ENCODE measurements at regions not wholly inside any gene's neighbourhood (a gene's known extent, or its start where the extent isn't known, plus 50 kb on each side); places are given as distances from the start of the nearest gene placed in this dataset.
"Not testable (repeated sequence)": the region's sequence is repeated elsewhere in the genome, so short reads cannot be mapped to it uniquely, and the experiment has no call there.

GRCh38 chr5:128854931-128855330 is 110.4 kb upstream of the SLC27A6 start:
- DNase-seq (ENCODE audit: low read depth, low spot score) (no peak), FAIRE-seq (no peak)
- no peak for TF ChIP-seq CTCF (optimal IDR thresholded peaks at IDR 0.05 in 1 of 3, IDR thresholded peaks at IDR 0.05 in 1 of 3, conservative IDR thresholded peaks at IDR 0.05 in 1 of 3; ENCODE audit: extremely low read depth in 1 of 3, insufficient read depth in 2 of 3, low read length in 3 of 3)
- TF ChIP-seq EZH2 (IDR thresholded peaks at IDR 0.05; ENCODE audit: low read length): no peak
- no peaks in the 10 kb centered on the region for H3K9me1 ChIP-seq (ENCODE audit: control insufficient read depth, extremely low read depth, insufficient read depth, low read length)
- H3K27me3 ChIP-seq (ENCODE audit: control insufficient read depth, extremely low read depth, insufficient read depth, low read length): no peaks in the 10 kb centered on the region
- H3K79me2 ChIP-seq (ENCODE audit: control insufficient read depth, insufficient read depth, low read length): no peaks in the 10 kb centered on the region
- dilution Hi-C loops (cut with MboI; ENCODE audit: extremely low pct_ligation_motif_present, low sequenced_read_pairs): no loop called here
- no peaks in the 10 kb centered on the region for H3K36me3 ChIP-seq (ENCODE audit: control insufficient read depth in 2 of 2, extremely low read depth in 1 of 2, insufficient read depth in 2 of 2, low read length in 2 of 2)
- H3K9ac ChIP-seq (ENCODE audit: control insufficient read depth, extremely low read depth, insufficient read depth, low read length): no peak overlapping the region
- H2AFZ ChIP-seq (ENCODE audit: control insufficient read depth, low read length): no peak overlapping the region
- no peak overlapping the region for H3K4me2 ChIP-seq (ENCODE audit: control insufficient read depth, extremely low read depth, insufficient read depth, low read depth, low read length)
- H3K4me3 ChIP-seq (ENCODE audit: control insufficient read depth in 2 of 3, extremely low read depth in 1 of 3, insufficient read depth in 2 of 3, low read depth in 1 of 3, low read length in 3 of 3): no peak overlapping the region
- H3K4me1 ChIP-seq (ENCODE audit: control insufficient read depth, extremely low read depth, insufficient read depth, low read length): no peaks in the 10 kb centered on the region
- no peaks in the 10 kb centered on the region for H3K9me3 ChIP-seq (ENCODE audit: control insufficient read depth, low read depth, low read length)
- H3K27ac ChIP-seq (ENCODE audit: control insufficient read depth, insufficient read depth, low read length): no peak overlapping the region
- H4K20me1 ChIP-seq (ENCODE audit: control insufficient read depth, extremely low read depth, insufficient read depth, low read length): no peaks in the 10 kb centered on the region

DNA sequence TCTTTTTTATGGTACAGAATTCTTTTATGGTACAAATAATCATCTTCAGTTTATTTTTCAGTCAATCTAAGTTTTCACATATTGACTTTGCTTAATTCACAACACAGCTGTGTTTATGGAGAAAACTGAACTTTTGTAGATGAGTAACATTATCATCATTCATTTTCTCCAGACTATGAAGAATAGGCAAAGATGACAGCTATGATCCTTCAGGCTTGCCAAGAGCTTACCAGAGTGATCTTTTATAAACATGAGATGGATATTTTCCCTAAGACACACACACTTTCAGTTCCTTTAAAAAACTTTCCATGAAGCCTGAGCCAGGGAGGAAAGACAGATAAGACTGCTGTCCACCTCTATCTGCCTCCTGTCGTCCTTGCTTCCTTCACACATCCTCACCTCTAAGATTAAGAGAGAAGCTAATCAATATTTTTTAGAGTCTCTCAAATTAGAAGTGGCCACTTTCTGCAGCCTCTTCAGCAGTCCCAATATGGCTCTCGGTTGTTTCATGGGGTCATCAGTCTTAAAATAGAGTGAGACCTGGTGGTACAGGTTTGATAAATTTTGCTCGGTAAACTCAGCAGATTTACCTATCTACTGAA is 108.1 kb upstream of the SLC27A6 start:
- no peaks in the 10 kb centered on the region for H3K79me2 ChIP-seq (ENCODE audit: control insufficient read depth, insufficient read depth, low read length)
- no peak for DNase-seq (ENCODE audit: low read depth, low spot score)

GRCh38 chr5:128858995-128859394 is 106.3 kb upstream of the SLC27A6 start:
- no peaks in the 10 kb centered on the region for H3K9me1 ChIP-seq (ENCODE audit: control insufficient read depth, extremely low read depth, insufficient read depth, low read length)
- dilution Hi-C loops (cut with MboI; ENCODE audit: extremely low pct_ligation_motif_present, low sequenced_read_pairs): no loop called here
- H3K27me3 ChIP-seq (ENCODE audit: control insufficient read depth, extremely low read depth, insufficient read depth, low read length): no peaks in the 10 kb centered on the region
- DNase-seq (ENCODE audit: low read depth, low spot score) (no peak), FAIRE-seq (no peak)
- TF ChIP-seq EZH2 (IDR thresholded peaks at IDR 0.05; ENCODE audit: low read length) (no peak), CTCF (optimal IDR thresholded peaks at IDR 0.05 in 1 of 3, IDR thresholded peaks at IDR 0.05 in 1 of 3, conservative IDR thresholded peaks at IDR 0.05 in 1 of 3; ENCODE audit: extremely low read depth in 1 of 3, insufficient read depth in 2 of 3, low read length in 3 of 3) (no peak)
- H2AFZ ChIP-seq (ENCODE audit: control insufficient read depth, low read length): no peak overlapping the region
- H3K4me1 ChIP-seq (ENCODE audit: control insufficient read depth, extremely low read depth, insufficient read depth, low read length): no peaks in the 10 kb centered on the region
- H3K4me3 ChIP-seq (ENCODE audit: control insufficient read depth in 2 of 3, extremely low read depth in 1 of 3, insufficient read depth in 2 of 3, low read depth in 1 of 3, low read length in 3 of 3): no peak overlapping the region
- H3K4me2 ChIP-seq (ENCODE audit: control insufficient read depth, extremely low read depth, insufficient read depth, low read depth, low read length): no peak overlapping the region
- H3K27ac ChIP-seq (ENCODE audit: control insufficient read depth, insufficient read depth, low read length): no peak overlapping the region
- H3K36me3 ChIP-seq (ENCODE audit: control insufficient read depth in 2 of 2, extremely low read depth in 1 of 2, insufficient read depth in 2 of 2, low read length in 2 of 2): no peaks in the 10 kb centered on the region
- no peak overlapping the region for H3K9ac ChIP-seq (ENCODE audit: control insufficient read depth, extremely low read depth, insufficient read depth, low read length)
- H3K9me3 ChIP-seq (ENCODE audit: control insufficient read depth, low read depth, low read length): no peaks in the 10 kb centered on the region
- H3K79me2 ChIP-seq (ENCODE audit: control insufficient read depth, insufficient read depth, low read length): no peaks in the 10 kb centered on the region
- no peaks in the 10 kb centered on the region for H4K20me1 ChIP-seq (ENCODE audit: control insufficient read depth, extremely low read depth, insufficient read depth, low read length)

More for the DNA sequence above, 108.1 kb upstream of the SLC27A6 start:
- Histone ChIP-seq H3K36me3 (ENCODE audit: control insufficient read depth in 2 of 2, extremely low read depth in 1 of 2, insufficient read depth in 2 of 2, low read length in 2 of 2) (no peaks in the 10 kb centered on the region), H3K4me2 (ENCODE audit: control insufficient read depth, extremely low read depth, insufficient read depth, low read depth, low read length) (no peak overlapping the region), H3K27ac (ENCODE audit: control insufficient read depth, insufficient read depth, low read length) (no peak overlapping the region), H3K4me1 (ENCODE audit: control insufficient read depth, extremely low read depth, insufficient read depth, low read length) (no peaks in the 10 kb centered on the region), H4K20me1 (ENCODE audit: control insufficient read depth, extremely low read depth, insufficient read depth, low read length) (no peaks in the 10 kb centered on the region), H3K4me3 (ENCODE audit: control insufficient read depth in 2 of 3, extremely low read depth in 1 of 3, insufficient read depth in 2 of 3, low read depth in 1 of 3, low read length in 3 of 3) (no peak overlapping the region), H3K9me1 (ENCODE audit: control insufficient read depth, extremely low read depth, insufficient read depth, low read length) (no peaks in the 10 kb centered on the region), H3K9me3 (ENCODE audit: control insufficient read depth, low read depth, low read length) (no peaks in the 10 kb centered on the region), H3K9ac (ENCODE audit: control insufficient read depth, extremely low read depth, insufficient read depth, low read length) (no peak overlapping the region), H3K27me3 (ENCODE audit: control insufficient read depth, extremely low read depth, insufficient read depth, low read length) (no peaks in the 10 kb centered on the region), H2AFZ (ENCODE audit: control insufficient read depth, low read length) (no peak overlapping the region)
- no peak for TF ChIP-seq EZH2 (IDR thresholded peaks at IDR 0.05; ENCODE audit: low read length)
- dilution Hi-C loops (cut with MboI; ENCODE audit: extremely low pct_ligation_motif_present, low sequenced_read_pairs): no loop called here
- FAIRE-seq: no peak

DNA sequence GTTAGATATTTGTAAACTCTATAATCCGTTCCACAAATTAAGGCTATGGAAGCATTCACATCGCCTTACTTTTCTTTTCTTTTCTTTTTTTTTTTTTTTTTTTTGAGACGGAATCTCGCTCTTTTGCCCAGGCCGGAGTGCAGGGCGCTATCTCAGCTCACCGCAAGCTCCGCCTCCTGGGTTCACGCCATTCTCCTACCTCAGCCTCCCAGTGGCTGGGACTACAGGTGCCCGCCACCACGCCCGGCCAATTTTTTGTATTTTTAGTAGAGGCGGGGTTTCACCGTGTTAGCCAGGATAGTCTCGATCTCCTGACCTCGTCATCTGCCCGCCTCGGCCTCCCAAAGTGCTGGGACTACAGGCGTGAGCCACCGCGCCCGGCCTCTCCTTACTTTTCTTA is 104.1 kb upstream of the SLC27A6 start:
- H4K20me1 ChIP-seq (ENCODE audit: control insufficient read depth, extremely low read depth, insufficient read depth, low read length); H3K9me1 ChIP-seq (ENCODE audit: control insufficient read depth, extremely low read depth, insufficient read depth, low read length); H3K4me1 ChIP-seq (ENCODE audit: control insufficient read depth, extremely low read depth, insufficient read depth, low read length); H3K79me2 ChIP-seq (ENCODE audit: control insufficient read depth, insufficient read depth, low read length); H3K9ac ChIP-seq (ENCODE audit: control insufficient read depth, extremely low read depth, insufficient read depth, low read length); H3K27me3 ChIP-seq (ENCODE audit: control insufficient read depth, extremely low read depth, insufficient read depth, low read length); H3K4me3 ChIP-seq (ENCODE audit: control insufficient read depth in 2 of 3, extremely low read depth in 1 of 3, insufficient read depth in 2 of 3, low read depth in 1 of 3, low read length in 3 of 3); H3K4me2 ChIP-seq (ENCODE audit: control insufficient read depth, extremely low read depth, insufficient read depth, low read depth, low read length); H3K9me3 ChIP-seq (ENCODE audit: control insufficient read depth, low read depth, low read length); dilution Hi-C loops (cut with MboI; ENCODE audit: extremely low pct_ligation_motif_present, low sequenced_read_pairs); FAIRE-seq; DNase-seq (ENCODE audit: low read depth, low spot score); H3K36me3 ChIP-seq (ENCODE audit: control insufficient read depth in 2 of 2, extremely low read depth in 1 of 2, insufficient read depth in 2 of 2, low read length in 2 of 2); H2AFZ ChIP-seq (ENCODE audit: control insufficient read depth, low read length); H3K27ac ChIP-seq (ENCODE audit: control insufficient read depth, insufficient read depth, low read length): not testable (repeated sequence)
